ENCODE measurements at regions not wholly inside any gene's neighbourhood (a gene's known extent, or its start where the extent isn't known, plus 50 kb on each side); places are given as distances from the start of the nearest gene placed in this dataset.
"Not testable (repeated sequence)": the region's sequence is repeated elsewhere in the genome, so short reads cannot be mapped to it uniquely, and the experiment has no call there.

DNA sequence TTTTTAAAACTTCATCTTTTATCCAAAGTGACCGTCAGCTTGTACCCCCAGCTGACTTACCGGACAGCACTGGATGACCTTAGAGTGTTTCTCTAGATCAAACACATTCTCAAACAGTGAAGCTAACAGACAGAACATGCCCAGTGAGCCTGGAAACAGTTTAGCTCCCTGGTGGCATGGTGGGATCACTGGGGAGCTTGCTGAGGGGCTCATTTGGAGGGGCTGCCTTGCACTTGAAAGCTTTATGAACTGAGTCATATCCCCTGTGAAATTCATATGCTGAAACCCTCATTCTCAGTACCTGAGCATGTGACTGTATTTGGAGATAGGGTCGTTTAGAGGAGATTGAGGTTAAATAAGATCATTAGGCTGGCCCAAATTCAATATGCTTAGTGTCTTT, 2913.2 kb downstream of the RPIA start:
- TF ChIP-seq, protein P1, sequence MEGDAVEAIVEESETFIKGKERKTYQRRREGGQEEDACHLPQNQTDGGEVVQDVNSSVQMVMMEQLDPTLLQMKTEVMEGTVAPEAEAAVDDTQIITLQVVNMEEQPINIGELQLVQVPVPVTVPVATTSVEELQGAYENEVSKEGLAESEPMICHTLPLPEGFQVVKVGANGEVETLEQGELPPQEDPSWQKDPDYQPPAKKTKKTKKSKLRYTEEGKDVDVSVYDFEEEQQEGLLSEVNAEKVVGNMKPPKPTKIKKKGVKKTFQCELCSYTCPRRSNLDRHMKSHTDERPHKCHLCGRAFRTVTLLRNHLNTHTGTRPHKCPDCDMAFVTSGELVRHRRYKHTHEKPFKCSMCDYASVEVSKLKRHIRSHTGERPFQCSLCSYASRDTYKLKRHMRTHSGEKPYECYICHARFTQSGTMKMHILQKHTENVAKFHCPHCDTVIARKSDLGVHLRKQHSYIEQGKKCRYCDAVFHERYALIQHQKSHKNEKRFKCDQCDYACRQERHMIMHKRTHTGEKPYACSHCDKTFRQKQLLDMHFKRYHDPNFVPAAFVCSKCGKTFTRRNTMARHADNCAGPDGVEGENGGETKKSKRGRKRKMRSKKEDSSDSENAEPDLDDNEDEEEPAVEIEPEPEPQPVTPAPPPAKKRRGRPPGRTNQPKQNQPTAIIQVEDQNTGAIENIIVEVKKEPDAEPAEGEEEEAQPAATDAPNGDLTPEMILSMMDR (IDR thresholded peaks at IDR 0.05 in 4 of 5, conservative IDR thresholded peaks at IDR 0.05 in 1 of 5) = not testable (repeated sequence)
- not testable (repeated sequence) for TF ChIP-seq POLR2A (IDR thresholded peaks at IDR 0.05)

Data from gastrocnemius medialis (tissue), 4 donors.